ENCODE measurements at regions not wholly inside any gene's neighbourhood (a gene's known extent, or its start where the extent isn't known, plus 50 kb on each side); places are given as distances from the start of the nearest gene placed in this dataset.
"Not testable (repeated sequence)": the region's sequence is repeated elsewhere in the genome, so short reads cannot be mapped to it uniquely, and the experiment has no call there.

DNA sequence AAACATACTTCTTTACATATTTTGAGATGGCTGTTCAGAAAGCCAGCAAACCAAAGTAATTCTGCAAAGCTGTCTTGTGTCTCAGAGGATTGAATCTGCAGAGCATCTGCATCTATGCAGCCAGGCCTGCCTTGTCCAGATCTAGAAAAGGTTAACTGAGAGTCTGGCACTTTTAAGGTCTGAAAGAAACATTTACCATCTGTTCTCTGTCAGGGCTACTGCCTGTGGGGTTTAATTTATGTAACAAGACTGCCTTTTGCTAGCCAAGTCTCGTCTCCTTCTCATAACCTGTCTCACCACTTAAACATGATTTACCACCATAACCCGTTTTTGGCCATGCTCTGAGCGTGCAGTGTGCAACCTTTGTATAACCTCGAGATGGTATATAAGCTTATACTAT, 194.2 kb downstream of the SYT10 start:
- Histone ChIP-seq H3K9me3 (ENCODE audit: severe bottlenecking) (no peaks in the 10 kb centered on the region), H3K27ac (no peak overlapping the region), H3K36me3 (no peaks in the 10 kb centered on the region), H3K27me3 (ENCODE audit: insufficient read depth, low read depth, severe bottlenecking) (peaks cover 19% of the 10 kb centered on the region), H3K4me3 (ENCODE audit: low read depth, low read length) (no peak overlapping the region)
- no peak for DNase-seq
- TF ChIP-seq, protein P1, sequence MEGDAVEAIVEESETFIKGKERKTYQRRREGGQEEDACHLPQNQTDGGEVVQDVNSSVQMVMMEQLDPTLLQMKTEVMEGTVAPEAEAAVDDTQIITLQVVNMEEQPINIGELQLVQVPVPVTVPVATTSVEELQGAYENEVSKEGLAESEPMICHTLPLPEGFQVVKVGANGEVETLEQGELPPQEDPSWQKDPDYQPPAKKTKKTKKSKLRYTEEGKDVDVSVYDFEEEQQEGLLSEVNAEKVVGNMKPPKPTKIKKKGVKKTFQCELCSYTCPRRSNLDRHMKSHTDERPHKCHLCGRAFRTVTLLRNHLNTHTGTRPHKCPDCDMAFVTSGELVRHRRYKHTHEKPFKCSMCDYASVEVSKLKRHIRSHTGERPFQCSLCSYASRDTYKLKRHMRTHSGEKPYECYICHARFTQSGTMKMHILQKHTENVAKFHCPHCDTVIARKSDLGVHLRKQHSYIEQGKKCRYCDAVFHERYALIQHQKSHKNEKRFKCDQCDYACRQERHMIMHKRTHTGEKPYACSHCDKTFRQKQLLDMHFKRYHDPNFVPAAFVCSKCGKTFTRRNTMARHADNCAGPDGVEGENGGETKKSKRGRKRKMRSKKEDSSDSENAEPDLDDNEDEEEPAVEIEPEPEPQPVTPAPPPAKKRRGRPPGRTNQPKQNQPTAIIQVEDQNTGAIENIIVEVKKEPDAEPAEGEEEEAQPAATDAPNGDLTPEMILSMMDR (IDR thresholded peaks at IDR 0.05; ENCODE audit: low read depth, low read length), result no peak

DNA sequence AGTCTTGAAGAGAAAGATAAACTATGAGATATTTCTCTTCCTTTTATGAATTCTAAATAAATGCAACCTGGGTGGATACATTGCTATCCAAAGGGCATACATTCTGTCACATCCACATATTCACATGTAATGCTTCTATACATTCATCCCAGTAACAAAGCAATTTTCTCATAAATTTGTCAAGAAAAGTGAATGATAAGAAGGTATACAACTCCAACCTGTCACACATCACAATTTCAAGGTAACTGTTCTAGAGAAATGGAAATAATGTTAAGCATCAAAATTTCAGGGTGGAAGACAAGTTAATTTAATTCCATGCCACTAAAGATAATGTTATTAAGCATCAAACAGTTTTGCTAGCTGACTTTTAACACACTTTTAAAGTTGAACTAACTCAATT, 212.9 kb downstream of the SYT10 start:
- H3K9me3 ChIP-seq (ENCODE audit: severe bottlenecking), result no peaks in the 10 kb centered on the region
- no peak overlapping the region for H3K4me3 ChIP-seq (ENCODE audit: low read depth, low read length)
- no peak overlapping the region for H3K27ac ChIP-seq
- no peaks in the 10 kb centered on the region for H3K36me3 ChIP-seq
- TF ChIP-seq, protein P1 (IDR thresholded peaks at IDR 0.05; ENCODE audit: low read depth, low read length), result no peak
- DNase-seq, result no peak
- peaks cover 29% of the 10 kb centered on the region for H3K27me3 ChIP-seq (ENCODE audit: insufficient read depth, low read depth, severe bottlenecking)

DNA sequence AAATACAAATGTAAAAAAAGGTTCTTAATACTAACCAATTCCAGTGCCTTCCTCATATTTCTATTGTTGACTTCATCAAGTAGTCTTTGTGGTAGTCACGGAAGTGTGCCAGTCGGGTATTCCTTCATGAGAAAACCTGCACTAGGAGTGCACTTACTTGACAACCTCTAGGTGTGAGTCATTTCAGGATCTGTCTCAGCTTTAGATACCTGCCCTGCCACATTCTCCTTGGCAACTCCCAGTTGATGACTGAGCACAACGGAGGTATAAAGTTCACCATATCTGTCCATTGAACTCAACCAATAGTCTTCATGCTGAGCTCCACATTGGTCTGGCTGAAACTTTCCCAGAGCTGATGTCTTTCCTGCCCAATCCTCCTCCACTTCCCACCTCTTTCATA, 215.7 kb downstream of the SYT10 start:
- Histone ChIP-seq H3K9me3 (ENCODE audit: severe bottlenecking) (no peaks in the 10 kb centered on the region), H3K36me3 (no peaks in the 10 kb centered on the region), H3K27ac (no peak overlapping the region), H3K4me3 (ENCODE audit: low read depth, low read length) (no peak overlapping the region), H3K27me3 (ENCODE audit: insufficient read depth, low read depth, severe bottlenecking) (peaks cover 43% of the 10 kb centered on the region)
- TF ChIP-seq, protein P1 (IDR thresholded peaks at IDR 0.05; ENCODE audit: low read depth, low read length), result no peak
- DNase-seq, result no peak

DNA sequence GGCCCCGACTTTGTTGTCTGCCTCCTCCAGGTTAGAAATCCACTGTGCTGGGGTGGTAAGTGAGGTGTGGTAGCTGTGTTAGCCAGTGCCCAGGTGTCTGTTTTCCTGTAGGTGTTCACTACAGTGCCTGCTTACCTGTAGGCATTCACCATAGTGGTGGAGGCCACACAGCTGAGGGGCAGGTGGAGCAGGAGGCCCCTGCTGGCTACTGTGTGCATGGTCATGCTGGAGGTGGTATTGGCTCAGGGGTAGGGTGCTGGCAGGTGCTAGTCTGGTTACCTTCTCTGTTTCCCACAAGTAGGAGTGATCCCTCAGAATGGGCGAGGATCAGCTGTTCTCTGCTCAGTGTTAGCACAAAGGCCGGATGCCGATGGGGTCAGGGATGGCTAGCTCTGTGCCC, 217.3 kb downstream of the SYT10 start:
- no peak overlapping the region for H3K4me3 ChIP-seq (ENCODE audit: low read depth, low read length)
- H3K27ac ChIP-seq, result no peak overlapping the region
- peaks cover 52% of the 10 kb centered on the region for H3K27me3 ChIP-seq (ENCODE audit: insufficient read depth, low read depth, severe bottlenecking)
- no peaks in the 10 kb centered on the region for H3K36me3 ChIP-seq
- TF ChIP-seq, protein P1 (IDR thresholded peaks at IDR 0.05; ENCODE audit: low read depth, low read length), result no peak
- no peak for DNase-seq
- H3K9me3 ChIP-seq (ENCODE audit: severe bottlenecking), result no peaks in the 10 kb centered on the region

DNA sequence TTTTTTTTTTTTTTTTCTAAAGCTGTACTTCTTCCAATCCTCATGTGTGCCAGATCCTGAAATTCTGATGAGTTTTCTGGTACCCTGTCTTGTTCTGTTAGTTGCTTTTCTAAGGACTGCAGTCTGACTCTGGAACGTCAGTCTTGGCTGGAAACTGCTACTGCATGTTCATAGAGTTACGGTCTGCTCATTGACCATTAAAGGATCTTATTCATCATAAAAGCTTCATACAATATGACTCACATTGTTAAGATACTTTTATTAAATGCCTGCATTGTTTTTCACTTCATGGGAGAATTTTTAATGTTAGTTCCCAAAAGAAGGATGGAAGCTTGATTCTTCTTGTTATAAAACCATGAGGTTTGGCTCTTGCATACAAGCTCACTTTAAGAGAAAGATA, 233.6 kb downstream of the SYT10 start:
- TF ChIP-seq, protein P1 (IDR thresholded peaks at IDR 0.05; ENCODE audit: low read depth, low read length), result no peak
- H3K9me3 ChIP-seq (ENCODE audit: severe bottlenecking), result no peaks in the 10 kb centered on the region
- no peak for DNase-seq
- H3K4me3 ChIP-seq (ENCODE audit: low read depth, low read length), result no peak overlapping the region
- no peaks in the 10 kb centered on the region for H3K36me3 ChIP-seq
- peaks cover 46% of the 10 kb centered on the region for H3K27me3 ChIP-seq (ENCODE audit: insufficient read depth, low read depth, severe bottlenecking)
- H3K27ac ChIP-seq, result no peak overlapping the region

DNA sequence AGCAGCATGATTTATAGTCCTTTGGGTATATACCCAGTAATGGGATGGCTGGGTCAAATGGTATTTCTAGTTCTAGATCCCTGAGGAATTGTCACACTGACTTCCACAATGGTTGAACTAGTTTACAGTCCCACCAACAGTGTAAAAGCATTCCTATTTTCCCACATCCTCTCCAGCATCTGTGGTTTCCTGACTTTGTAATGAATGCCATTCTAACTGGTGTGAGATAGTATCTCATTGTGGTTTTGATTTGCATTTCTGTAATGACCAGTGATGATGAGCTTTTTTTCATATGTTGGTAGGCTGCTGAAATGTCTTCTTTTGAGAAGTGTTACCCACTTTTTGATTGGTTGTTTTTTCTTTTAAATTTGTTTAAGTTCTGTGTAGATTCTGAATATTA, 245.2 kb downstream of the SYT10 start:
- not testable (repeated sequence) for DNase-seq; H3K27ac ChIP-seq; H3K27me3 ChIP-seq (ENCODE audit: insufficient read depth, low read depth, severe bottlenecking); H3K9me3 ChIP-seq (ENCODE audit: severe bottlenecking); H3K4me3 ChIP-seq (ENCODE audit: low read depth, low read length); H3K36me3 ChIP-seq

All from WERI-Rb-1 (cell line).